GM23338 (cell line): ENCODE measurements at regions not wholly inside any gene's neighbourhood (a gene's known extent, or its start where the extent isn't known, plus 50 kb on each side); places are given as distances from the start of the nearest gene placed in this dataset.
"Not testable (repeated sequence)": the region's sequence is repeated elsewhere in the genome, so short reads cannot be mapped to it uniquely, and the experiment has no call there.

Experiments used
- ATAC-seq: fragments of 200-7000 bp; cut with Tn5 transposase; 3 replicates; pipeline ENCODE4 v1.9.1; 2020
- DNase-seq: peaks from one replicate; pipeline ENCODE4 v3.0.0-alpha.2; 2015; ENCODE audit warnings: low spot score
- H2AFZ ChIP-seq: fragments of 200-600 bp; sonication (generic); 2 replicates; pipeline ENCODE4 v1.8.0; 2016; ENCODE audit warnings: antibody characterized with exemption, mild to moderate bottlenecking, moderate library complexity
- H3F3A ChIP-seq: fragments of 200-600 bp; sonication (generic); replicated peaks from 2 replicates; pipeline ENCODE4 v1.8.0; 2017; ENCODE audit warnings: antibody characterized with exemption, mixed run types, low read depth
- H3K27ac ChIP-seq: fragments of 200-600 bp; sonication (generic); 2 replicates; pipeline ENCODE4 v1.6.1; 2016; ENCODE audit warnings: low read depth
- H3K27me3 ChIP-seq: fragments of 200-600 bp; sonication (generic); 2 replicates; pipeline ENCODE4 v1.8.0; 2016; ENCODE audit warnings: mild to moderate bottlenecking, mixed run types, moderate library complexity; ENCODE audit not compliant: insufficient read depth
- H3K36me3 ChIP-seq: fragments of 200-600 bp; sonication (generic); 2 replicates; pipeline ENCODE4 v1.8.0; 2016; ENCODE audit warnings: mild to moderate bottlenecking; ENCODE audit not compliant: insufficient read depth
- H3K4me1 ChIP-seq: fragments of 200-600 bp; sonication (generic); 2 replicates; pipeline ENCODE4 v1.8.0; 2016; ENCODE audit warnings: mild to moderate bottlenecking, moderate library complexity; ENCODE audit not compliant: insufficient read depth
- H3K4me2 ChIP-seq: fragments of 200-600 bp; sonication (generic); 2 replicates; pipeline ENCODE4 v1.7.1; 2017; ENCODE audit warnings: mixed run types
- H3K4me3 ChIP-seq: fragments of 200-600 bp; sonication (generic); 2 replicates; pipeline ENCODE4 v1.6.1; 2016; ENCODE audit warnings: mixed run types
- H3K79me2 ChIP-seq: fragments of 200-600 bp; sonication (generic); replicated peaks from 2 replicates; pipeline ENCODE4 v1.8.0; 2017; ENCODE audit warnings: mild to moderate bottlenecking; ENCODE audit not compliant: insufficient read depth
- H3K9me2 ChIP-seq: fragments of 200-600 bp; sonication (generic); 2 replicates; pipeline ENCODE4 v1.8.0; 2017; ENCODE audit not compliant: insufficient read depth
- H4K20me1 ChIP-seq: fragments of 200-600 bp; sonication (generic); replicated peaks from 2 replicates; pipeline ENCODE4 v1.8.0; 2017; ENCODE audit warnings: mild to moderate bottlenecking; ENCODE audit not compliant: insufficient read depth
- H3K27ac Mint-ChIP-seq: 2 replicates; pipeline ENCODE4 v1.8.0; 2020; ENCODE audit warnings: inconsistent platforms, mild to moderate bottlenecking, moderate library complexity, mixed read lengths
- H3K27me3 Mint-ChIP-seq: 3 replicates; pipeline ENCODE4 v1.8.0; 2022; ENCODE audit warnings: low read depth, mild to moderate bottlenecking, moderate library complexity, mixed read lengths, inconsistent platforms; ENCODE audit not compliant: insufficient read depth, poor library complexity
- H3K36me3 Mint-ChIP-seq: 3 replicates; pipeline ENCODE4 v1.8.0; 2021; ENCODE audit warnings: low read depth, mild to moderate bottlenecking, inconsistent platforms, moderate library complexity, mixed read lengths
- H3K4me1 Mint-ChIP-seq: 3 replicates; pipeline ENCODE4 v1.8.0; 2020; ENCODE audit warnings: mild to moderate bottlenecking, inconsistent platforms, mixed read lengths
- H3K4me3 Mint-ChIP-seq: 3 replicates; pipeline ENCODE4 v1.8.0; 2021; ENCODE audit warnings: moderate library complexity, mild to moderate bottlenecking, inconsistent platforms, mixed read lengths
- H3K9me3 Mint-ChIP-seq: 3 replicates; pipeline ENCODE4 v1.8.0; 2020; ENCODE audit warnings: moderate library complexity, mild to moderate bottlenecking, inconsistent platforms, mixed read lengths
- ETS1 ChIP-seq: IDR thresholded peaks from 2 replicates; pipeline ENCODE4 v1.6.1; 2016; ENCODE audit warnings: antibody characterized with exemption
- EZH2 ChIP-seq: fragments of 200-600 bp; sonication (generic); IDR thresholded peaks from one replicate; pipeline ENCODE4 v1.8.0; 2017; ENCODE audit warnings: antibody characterized with exemption, mild to moderate bottlenecking, low read depth; ENCODE audit not compliant: unreplicated experiment
- EZH2phosphoT487 ChIP-seq: fragments of 200-600 bp; sonication (generic); IDR thresholded peaks from one replicate; pipeline ENCODE4 v1.8.1; 2018; ENCODE audit warnings: antibody characterized with exemption; ENCODE audit not compliant: unreplicated experiment
- JUNB ChIP-seq: IDR thresholded peaks from one replicate; pipeline ENCODE4 v1.6.1; 2016; ENCODE audit warnings: antibody characterized with exemption; ENCODE audit not compliant: unreplicated experiment
- NANOG ChIP-seq: IDR thresholded peaks from 2 replicates; pipeline ENCODE4 v1.6.1; 2016; ENCODE audit warnings: antibody characterized with exemption, borderline replicate concordance
- REST ChIP-seq: IDR thresholded peaks from one replicate; pipeline ENCODE4 v1.6.1; 2018; ENCODE audit warnings: antibody characterized with exemption; ENCODE audit not compliant: unreplicated experiment
- STAT1 ChIP-seq: IDR thresholded peaks from one replicate; pipeline ENCODE4 v1.6.1; 2016; ENCODE audit warnings: antibody characterized with exemption; ENCODE audit not compliant: unreplicated experiment
- ZNF114 ChIP-seq: fragments of 250-450 bp; sonication (Bioruptor Pico); IDR thresholded peaks from 2 replicates; pipeline ENCODE4 v1.5.0; 2020; ENCODE audit warnings: mild to moderate bottlenecking, moderate library complexity
- ZNF331 ChIP-seq: fragments of 250-450 bp; sonication (Bioruptor Pico); IDR thresholded peaks from 2 replicates; pipeline ENCODE4 v1.5.0; 2020; ENCODE audit warnings: low read depth, mild to moderate bottlenecking, moderate library complexity
- ZNF462 ChIP-seq: fragments of 250-450 bp; sonication (Bioruptor Pico); IDR thresholded peaks from 2 replicates; pipeline ENCODE4 v1.5.0; 2020; ENCODE audit warnings: mild to moderate bottlenecking, moderate library complexity

GRCh38 chr2:137913169-137913568 lies 51.1 kb upstream of the HNMT start (continued):
- TF ChIP-seq ZNF462 (CRISPR knock-in tag) (no peak), ZNF114 (CRISPR knock-in tag) (no peak), EZH2 (no peak), STAT1 (no peak), JUNB (no peak), ZNF331 (no peak), ETS1 (no peak), NANOG (no peak), REST (no peak), EZH2phosphoT487 (no peak)

GRCh38 chr2:137913648-137914047 lies 50.6 kb upstream of the HNMT start:
- H3K9me3 Mint-ChIP-seq, H3K4me2 ChIP-seq, H3K27me3 ChIP-seq, H3K36me3 ChIP-seq, H3K9me2 ChIP-seq, H3K4me3 Mint-ChIP-seq, H3F3A ChIP-seq, H3K36me3 Mint-ChIP-seq, H3K79me2 ChIP-seq, H3K4me3 ChIP-seq, H3K27me3 Mint-ChIP-seq, H3K4me1 Mint-ChIP-seq, H3K27ac ChIP-seq, H3K4me1 ChIP-seq, H2AFZ ChIP-seq, H3K27ac Mint-ChIP-seq, ATAC-seq, DNase-seq, H4K20me1 ChIP-seq: not testable (repeated sequence)
